HG02610 (cell line): ENCODE measurements at regions not wholly inside any gene's neighbourhood (a gene's known extent, or its start where the extent isn't known, plus 50 kb on each side); places are given as distances from the start of the nearest gene placed in this dataset.

Experiments used
- ATAC-seq: cut with Tn5 transposase; IDR thresholded peaks from one replicate; pipeline ENCODE4 v1.9.1; 2021; ENCODE audit warnings: mild to moderate bottlenecking, moderate library complexity; ENCODE audit not compliant: unreplicated experiment

- ATAC-seq = no peak
Observed at GRCh38 chr4:124483048-124483906, 229.3 kb downstream of the ANKRD50 start.

- ATAC-seq = no peak
Observed at GRCh38 chr4:124484008-124484407, 228.5 kb downstream of the ANKRD50 start.

- ATAC-seq = no peak
Observed at GRCh38 chr4:124484940-124485339, 227.6 kb downstream of the ANKRD50 start.

GRCh38 chr4:124486423-124486822 lies 226.1 kb downstream of the ANKRD50 start:
- ATAC-seq = no peak

GRCh38 chr4:124487651-124488050 lies 224.9 kb downstream of the ANKRD50 start:
- no peak for ATAC-seq

GRCh38 chr4:124491361-124492145 lies 221.0 kb downstream of the ANKRD50 start:
- ATAC-seq = no peak

- ATAC-seq = no peak
Observed at GRCh38 chr4:124499261-124499660, 213.3 kb downstream of the ANKRD50 start.

GRCh38 chr4:124501576-124501975 lies 211.0 kb downstream of the ANKRD50 start:
- ATAC-seq = no peak

- no peak for ATAC-seq
Observed at GRCh38 chr4:124504431-124504830, 208.1 kb downstream of the ANKRD50 start.

GRCh38 chr4:124505211-124505610 lies 207.3 kb downstream of the ANKRD50 start:
- no peak for ATAC-seq

GRCh38 chr4:124509151-124509550 lies 203.4 kb downstream of the ANKRD50 start:
- ATAC-seq = no peak

GRCh38 chr4:124514588-124514987 lies 197.9 kb downstream of the ANKRD50 start:
- ATAC-seq = no peak

- ATAC-seq = no peak
Observed at GRCh38 chr4:124515591-124515990, 196.9 kb downstream of the ANKRD50 start.

- ATAC-seq = no peak
Observed at GRCh38 chr4:124519196-124519595, 193.3 kb downstream of the ANKRD50 start.

- ATAC-seq = no peak
Observed at GRCh38 chr4:124523816-124524215, 188.7 kb downstream of the ANKRD50 start.

GRCh38 chr4:124525524-124525923 lies 187.0 kb downstream of the ANKRD50 start:
- no peak for ATAC-seq

- ATAC-seq = no peak
Observed at GRCh38 chr4:124526331-124526730, 186.2 kb downstream of the ANKRD50 start.

GRCh38 chr4:124526769-124527168 lies 185.8 kb downstream of the ANKRD50 start:
- no peak for ATAC-seq

- ATAC-seq = no peak
Observed at GRCh38 chr4:124527364-124527763, 185.2 kb downstream of the ANKRD50 start.

- no peak for ATAC-seq
Observed at GRCh38 chr4:124529131-124529530, 183.4 kb downstream of the ANKRD50 start.

- ATAC-seq = no peak
Observed at GRCh38 chr4:124530464-124531077, 182.0 kb downstream of the ANKRD50 start.

- no peak for ATAC-seq
Observed at GRCh38 chr4:124534131-124534530, 178.4 kb downstream of the ANKRD50 start.
